Smooth muscle cell (in vitro differentiated cells): ENCODE measurements at regions not wholly inside any gene's neighbourhood (a gene's known extent, or its start where the extent isn't known, plus 50 kb on each side); places are given as distances from the start of the nearest gene placed in this dataset.
"Not testable (repeated sequence)": the region's sequence is repeated elsewhere in the genome, so short reads cannot be mapped to it uniquely, and the experiment has no call there.

ENCODE experiments used
- DNase-seq: peaks from one replicate; lab custom pipeline; 2025; ENCODE audit not compliant: unreplicated experiment; lab: John Stamatoyannopoulos, UW
- H2AFZ ChIP-seq: fragments of 200-600 bp; sonication (generic); 2 replicates; pipeline ENCODE4 v1.6.0; 2016; ENCODE audit warnings: antibody characterized with exemption, low read depth, mild to moderate bottlenecking
- H3F3A ChIP-seq: fragments of 200-600 bp; sonication (generic); 2 replicates; pipeline ENCODE4 v1.6.0; 2017; ENCODE audit warnings: antibody characterized with exemption, low read depth
- H3K27ac ChIP-seq: fragments of 200-600 bp; sonication (generic); 2 replicates; pipeline ENCODE4 v1.5.1; 2016; ENCODE audit warnings: low read depth, mild to moderate bottlenecking
- H3K27me3 ChIP-seq: fragments of 200-600 bp; sonication (generic); 2 replicates; pipeline ENCODE4 v1.6.1; 2016; ENCODE audit warnings: low read depth, mild to moderate bottlenecking
- H3K36me3 ChIP-seq: fragments of 200-600 bp; sonication (generic); 2 replicates; pipeline ENCODE4 v1.5.1; 2016; ENCODE audit warnings: low read depth
- H3K4me1 ChIP-seq: fragments of 200-600 bp; sonication (generic); 2 replicates; pipeline ENCODE4 v1.5.1; 2016; ENCODE audit warnings: low read depth
- H3K4me2 ChIP-seq: fragments of 200-600 bp; sonication (generic); 2 replicates; pipeline ENCODE4 v1.6.0; 2016; ENCODE audit warnings: mild to moderate bottlenecking
- H3K4me3 ChIP-seq: fragments of 200-600 bp; sonication (generic); 2 replicates; pipeline ENCODE4 v1.5.1; 2016; ENCODE audit warnings: mild to moderate bottlenecking
- H3K79me2 ChIP-seq: fragments of 200-600 bp; sonication (generic); 2 replicates; pipeline ENCODE4 v1.6.0; 2016; ENCODE audit warnings: low read depth, mild to moderate bottlenecking
- H3K9ac ChIP-seq: fragments of 200-600 bp; sonication (generic); 2 replicates; pipeline ENCODE4 v1.6.0; 2016; ENCODE audit warnings: low read depth
- H3K9me3 ChIP-seq: fragments of 200-600 bp; sonication (generic); replicated peaks from 2 replicates; pipeline ENCODE4 v1.5.1; 2016; ENCODE audit warnings: low read depth
- H4K20me1 ChIP-seq: fragments of 200-600 bp; sonication (generic); 2 replicates; pipeline ENCODE4 v1.6.0; 2016; ENCODE audit warnings: low read depth
- WGBS: methylation state at CpG from one replicate; pipeline ENCODE4 v1.1.7; 2016; ENCODE audit warnings: low lambda C conversion rate; 5-methylcytosine and 5-hydroxymethylcytosine counted together
- TF ChIP-seq, protein P1 (sequence below): fragments of 200-600 bp; sonication (generic); IDR thresholded peaks from 2 replicates; pipeline ENCODE4 v1.5.1; 2017; ENCODE audit warnings: borderline replicate concordance, mild to moderate bottlenecking, antibody characterized with exemption; ENCODE audit not compliant: insufficient read depth, poor library complexity, severe bottlenecking

DNA sequence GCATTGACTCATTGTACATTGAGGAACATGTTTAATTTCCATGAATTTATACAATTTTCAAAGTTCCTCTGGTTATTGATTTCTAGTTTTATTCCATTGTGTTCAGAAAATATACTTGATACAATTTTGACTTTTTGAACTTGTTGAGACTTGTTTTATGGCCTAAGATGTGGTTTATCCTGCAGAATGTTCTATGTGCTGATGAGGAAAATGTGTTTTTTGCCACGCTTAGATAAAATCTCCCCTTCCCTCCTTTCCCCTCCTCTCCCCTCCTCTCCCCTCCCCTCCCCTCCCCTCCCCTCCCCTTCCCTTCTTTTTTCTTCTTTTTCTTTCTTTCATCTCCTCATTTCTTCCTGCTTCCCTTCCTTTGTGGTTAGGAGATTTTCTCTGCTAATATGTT, 470.8 kb upstream of the MAP3K7 start:
- H2AFZ ChIP-seq, result no peak overlapping the region
- 63% methylated on average over 1 of the region's 1 CpG for WGBS
- peaks cover 10% of the 10 kb centered on the region for H3K9me3 ChIP-seq
- no peaks in the 10 kb centered on the region for H3F3A ChIP-seq
- no peaks in the 10 kb centered on the region for H4K20me1 ChIP-seq
- no peak for DNase-seq
- no peak overlapping the region for H3K4me2 ChIP-seq
- H3K4me3 ChIP-seq, result no peak overlapping the region
- TF ChIP-seq, protein P1, sequence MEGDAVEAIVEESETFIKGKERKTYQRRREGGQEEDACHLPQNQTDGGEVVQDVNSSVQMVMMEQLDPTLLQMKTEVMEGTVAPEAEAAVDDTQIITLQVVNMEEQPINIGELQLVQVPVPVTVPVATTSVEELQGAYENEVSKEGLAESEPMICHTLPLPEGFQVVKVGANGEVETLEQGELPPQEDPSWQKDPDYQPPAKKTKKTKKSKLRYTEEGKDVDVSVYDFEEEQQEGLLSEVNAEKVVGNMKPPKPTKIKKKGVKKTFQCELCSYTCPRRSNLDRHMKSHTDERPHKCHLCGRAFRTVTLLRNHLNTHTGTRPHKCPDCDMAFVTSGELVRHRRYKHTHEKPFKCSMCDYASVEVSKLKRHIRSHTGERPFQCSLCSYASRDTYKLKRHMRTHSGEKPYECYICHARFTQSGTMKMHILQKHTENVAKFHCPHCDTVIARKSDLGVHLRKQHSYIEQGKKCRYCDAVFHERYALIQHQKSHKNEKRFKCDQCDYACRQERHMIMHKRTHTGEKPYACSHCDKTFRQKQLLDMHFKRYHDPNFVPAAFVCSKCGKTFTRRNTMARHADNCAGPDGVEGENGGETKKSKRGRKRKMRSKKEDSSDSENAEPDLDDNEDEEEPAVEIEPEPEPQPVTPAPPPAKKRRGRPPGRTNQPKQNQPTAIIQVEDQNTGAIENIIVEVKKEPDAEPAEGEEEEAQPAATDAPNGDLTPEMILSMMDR, result no peak
- H3K9ac ChIP-seq, result no peak overlapping the region
- H3K27me3 ChIP-seq, result no peaks in the 10 kb centered on the region
- H3K79me2 ChIP-seq, result no peaks in the 10 kb centered on the region
- H3K4me1 ChIP-seq, result no peaks in the 10 kb centered on the region
- H3K36me3 ChIP-seq, result no peaks in the 10 kb centered on the region
- no peak overlapping the region for H3K27ac ChIP-seq

DNA sequence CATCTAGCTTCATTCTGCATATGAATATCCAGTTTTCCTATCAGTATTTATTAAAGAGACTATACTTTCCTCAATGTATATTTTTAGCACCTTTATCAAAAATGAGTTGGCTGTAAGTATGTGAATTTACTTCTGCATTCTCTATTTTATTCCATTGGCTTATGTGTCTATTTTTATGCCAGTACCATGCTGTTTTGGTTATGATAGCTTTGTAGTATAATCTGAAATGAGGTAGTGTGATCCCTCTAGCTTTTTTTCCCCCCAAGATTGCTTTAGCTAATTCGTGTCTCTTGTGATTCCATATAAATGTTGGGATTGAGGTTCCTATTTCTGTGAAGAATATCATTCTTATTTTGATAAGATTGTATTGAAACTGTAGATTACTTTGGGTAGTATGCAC, 469.1 kb upstream of the MAP3K7 start:
- Histone ChIP-seq H3K27ac (no peak overlapping the region), H3K36me3 (no peaks in the 10 kb centered on the region), H3K9me3 (peaks cover 10% of the 10 kb centered on the region), H4K20me1 (no peaks in the 10 kb centered on the region), H3K79me2 (no peaks in the 10 kb centered on the region), H3K9ac (no peak overlapping the region), H3K4me1 (no peaks in the 10 kb centered on the region), H3K27me3 (no peaks in the 10 kb centered on the region), H3K4me3 (no peak overlapping the region), H3F3A (no peaks in the 10 kb centered on the region), H3K4me2 (no peak overlapping the region), H2AFZ (no peak overlapping the region)
- no peak for DNase-seq
- TF ChIP-seq, protein P1, result no peak
- 71% methylated on average over 1 of the region's 1 CpG for WGBS

DNA sequence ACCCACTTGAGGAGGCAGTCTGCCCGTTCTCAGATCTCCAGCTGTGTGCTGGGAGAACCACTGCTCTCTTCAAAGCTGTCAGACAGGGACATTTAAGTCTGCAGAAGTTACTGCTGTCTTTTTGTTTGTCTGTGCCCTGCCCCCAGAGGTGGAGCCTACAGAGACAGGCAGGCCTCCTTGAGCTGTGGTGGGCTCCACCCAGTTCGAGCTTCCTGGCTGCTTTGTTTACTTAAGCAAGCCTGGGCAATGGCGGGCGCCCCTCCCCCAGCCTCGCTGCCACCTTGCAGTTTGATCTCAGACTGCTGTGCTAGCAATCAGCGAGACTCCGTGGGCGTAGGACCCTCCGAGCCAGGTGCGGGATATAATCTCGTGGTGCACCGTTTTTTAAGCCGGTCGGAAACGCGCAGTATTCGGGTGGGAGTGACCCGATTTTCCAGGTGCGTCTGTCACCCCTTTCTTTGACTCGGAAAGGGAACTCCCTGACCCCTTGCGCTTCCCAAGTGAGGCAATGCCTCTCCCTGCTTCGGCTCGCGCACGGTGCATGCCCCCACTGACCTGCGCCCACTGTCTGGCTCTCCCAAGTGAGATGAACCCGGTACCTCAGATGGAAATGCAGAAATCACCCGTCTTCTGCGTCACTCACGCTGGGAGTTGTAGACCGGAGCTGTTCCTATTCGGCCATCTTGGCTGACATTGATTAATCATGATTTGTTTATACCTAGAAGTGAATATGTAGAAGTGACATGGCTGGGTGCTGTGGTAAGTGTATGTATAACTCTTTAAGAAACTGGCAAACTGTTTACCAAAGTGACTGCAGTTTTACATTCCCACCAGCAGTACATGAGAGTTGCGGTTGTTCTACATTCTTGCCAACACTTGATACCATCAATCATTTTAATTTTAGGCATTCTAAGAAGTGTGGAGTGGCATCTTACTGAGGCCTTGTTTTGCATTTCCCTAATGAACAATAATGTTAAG, 465.9 kb upstream of the MAP3K7 start:
- not testable (repeated sequence) for H3K27me3 ChIP-seq, H3K27ac ChIP-seq, H2AFZ ChIP-seq, H3K36me3 ChIP-seq, H3K4me1 ChIP-seq, H4K20me1 ChIP-seq, H3K79me2 ChIP-seq, DNase-seq, H3K4me2 ChIP-seq, H3K9ac ChIP-seq, H3K4me3 ChIP-seq, H3F3A ChIP-seq
- 73% methylated on average over 27 of the region's 33 CpGs for WGBS
- H3K9me3 ChIP-seq, result peaks cover 10% of the 10 kb centered on the region

DNA sequence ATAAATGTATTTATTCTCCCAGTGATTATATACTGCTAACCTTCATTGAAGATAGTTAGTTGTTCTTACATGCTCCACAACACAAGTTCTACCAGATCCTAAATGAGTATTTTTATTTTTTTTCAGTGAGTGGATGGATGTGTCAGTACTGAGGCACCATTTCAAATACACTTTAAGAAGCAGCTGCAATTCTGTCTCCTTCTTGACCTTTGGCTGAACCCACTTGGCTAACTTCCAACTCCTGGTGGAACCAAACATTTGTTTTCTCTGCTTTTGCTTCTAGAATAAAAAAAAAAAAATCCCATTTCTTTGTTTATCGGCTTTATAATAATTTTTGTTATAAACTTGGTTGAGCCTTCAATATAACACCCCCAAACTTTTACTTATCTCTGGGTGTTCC, 458.3 kb upstream of the MAP3K7 start:
- TF ChIP-seq, protein P1, result no peak
- no peak overlapping the region for H3K4me2 ChIP-seq
- H2AFZ ChIP-seq, result no peak overlapping the region
- H3K9me3 ChIP-seq, result no peaks in the 10 kb centered on the region
- no peaks in the 10 kb centered on the region for H3K27me3 ChIP-seq
- no peaks in the 10 kb centered on the region for H3K36me3 ChIP-seq
- H3K9ac ChIP-seq, result no peak overlapping the region
- H4K20me1 ChIP-seq, result no peaks in the 10 kb centered on the region
- no peak for DNase-seq
- H3K79me2 ChIP-seq, result no peaks in the 10 kb centered on the region
- H3K4me1 ChIP-seq, result no peaks in the 10 kb centered on the region
- H3F3A ChIP-seq, result no peaks in the 10 kb centered on the region
- 91% methylated on average over 1 of the region's 1 CpG for WGBS
- H3K4me3 ChIP-seq, result no peak overlapping the region
- H3K27ac ChIP-seq, result no peak overlapping the region
